ENCODE measurements at regions not wholly inside any gene's neighbourhood (a gene's known extent, or its start where the extent isn't known, plus 50 kb on each side); places are given as distances from the start of the nearest gene placed in this dataset.

DNA sequence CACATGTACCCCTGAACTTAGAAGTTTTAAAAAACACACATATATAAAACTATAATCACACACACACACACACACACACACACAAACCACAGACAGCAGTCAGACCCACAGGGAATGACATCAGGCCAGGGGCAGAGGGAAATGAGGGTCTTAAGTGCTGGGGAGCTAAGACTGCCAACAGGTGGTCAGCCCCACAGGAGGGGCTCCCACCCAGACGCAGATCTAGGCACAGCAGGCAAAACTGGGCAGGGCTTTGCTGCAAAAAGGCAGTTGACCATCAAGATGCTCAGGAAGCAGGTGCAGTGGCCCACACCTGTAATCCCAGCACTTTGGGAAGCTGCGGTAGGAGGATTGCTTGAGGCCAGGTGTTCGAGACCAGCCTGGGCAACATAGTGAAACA, 121.0 kb upstream of the LSM14A start:
- no peak for DNase-seq (ENCODE audit: low read depth)
- H3K4me3 ChIP-seq (ENCODE audit: low read length): no peak overlapping the region
- TF ChIP-seq, protein P1, sequence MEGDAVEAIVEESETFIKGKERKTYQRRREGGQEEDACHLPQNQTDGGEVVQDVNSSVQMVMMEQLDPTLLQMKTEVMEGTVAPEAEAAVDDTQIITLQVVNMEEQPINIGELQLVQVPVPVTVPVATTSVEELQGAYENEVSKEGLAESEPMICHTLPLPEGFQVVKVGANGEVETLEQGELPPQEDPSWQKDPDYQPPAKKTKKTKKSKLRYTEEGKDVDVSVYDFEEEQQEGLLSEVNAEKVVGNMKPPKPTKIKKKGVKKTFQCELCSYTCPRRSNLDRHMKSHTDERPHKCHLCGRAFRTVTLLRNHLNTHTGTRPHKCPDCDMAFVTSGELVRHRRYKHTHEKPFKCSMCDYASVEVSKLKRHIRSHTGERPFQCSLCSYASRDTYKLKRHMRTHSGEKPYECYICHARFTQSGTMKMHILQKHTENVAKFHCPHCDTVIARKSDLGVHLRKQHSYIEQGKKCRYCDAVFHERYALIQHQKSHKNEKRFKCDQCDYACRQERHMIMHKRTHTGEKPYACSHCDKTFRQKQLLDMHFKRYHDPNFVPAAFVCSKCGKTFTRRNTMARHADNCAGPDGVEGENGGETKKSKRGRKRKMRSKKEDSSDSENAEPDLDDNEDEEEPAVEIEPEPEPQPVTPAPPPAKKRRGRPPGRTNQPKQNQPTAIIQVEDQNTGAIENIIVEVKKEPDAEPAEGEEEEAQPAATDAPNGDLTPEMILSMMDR (conservative IDR thresholded peaks at IDR 0.05; ENCODE audit: low read depth, low read length): no peak

DNA sequence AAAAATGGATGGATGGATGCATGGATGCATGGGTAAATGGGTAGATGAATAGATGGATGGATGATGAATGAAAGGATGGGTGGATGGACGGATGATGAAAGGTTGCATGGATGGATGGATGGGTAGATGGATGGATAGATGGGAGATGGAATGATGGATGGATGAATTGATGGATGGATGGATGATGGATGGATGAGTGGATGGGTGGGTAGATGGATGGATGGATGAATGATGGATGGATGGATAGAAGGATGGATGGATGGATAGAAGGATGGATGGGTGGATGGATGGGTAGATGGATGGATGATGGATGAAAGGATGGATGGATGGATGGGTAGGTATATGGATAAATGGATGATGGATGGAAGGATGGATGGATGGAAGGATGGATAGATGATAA, 115.1 kb upstream of the LSM14A start:
- TF ChIP-seq, protein P1 (conservative IDR thresholded peaks at IDR 0.05; ENCODE audit: low read depth, low read length): no peak
- no peak for DNase-seq (ENCODE audit: low read depth)

DNA sequence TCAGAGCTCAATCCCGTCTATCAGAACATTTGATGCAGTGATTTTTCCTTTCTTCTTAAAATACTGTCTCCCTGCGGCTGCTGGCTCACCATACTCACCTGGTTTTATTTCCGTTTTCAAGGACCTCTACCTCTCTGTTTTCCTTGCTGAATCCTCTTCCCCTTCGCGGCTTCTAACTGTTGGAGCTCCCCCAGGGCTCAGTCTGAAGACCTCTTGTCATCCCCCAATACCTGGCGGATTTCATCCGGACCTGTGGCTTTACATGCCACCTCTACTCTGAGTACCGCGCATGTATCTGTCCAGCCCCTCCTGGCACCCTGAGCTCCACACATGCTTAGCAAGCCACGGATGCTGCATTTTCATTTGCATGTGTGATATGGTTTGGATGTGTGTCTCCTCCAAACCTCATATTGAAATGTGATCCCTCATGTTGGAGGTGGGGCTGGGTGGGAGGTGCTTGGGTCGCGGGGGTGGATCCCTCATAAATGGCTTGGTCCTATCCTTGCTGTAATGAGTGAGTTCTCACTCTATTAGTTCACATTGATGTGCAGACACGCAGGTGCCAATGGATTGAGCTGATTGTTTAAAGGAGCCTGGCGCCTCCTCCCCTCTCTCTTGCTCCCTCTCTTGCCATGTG, 106.2 kb upstream of the LSM14A start:
- no peak overlapping the region for H3K4me3 ChIP-seq (ENCODE audit: low read length)
- TF ChIP-seq, protein P1 (conservative IDR thresholded peaks at IDR 0.05; ENCODE audit: low read depth, low read length): no peak
- no peak for DNase-seq (ENCODE audit: low read depth)

More for the DNA sequence above, 115.1 kb upstream of the LSM14A start:
- no peak overlapping the region for H3K4me3 ChIP-seq (ENCODE audit: low read length)

DNA sequence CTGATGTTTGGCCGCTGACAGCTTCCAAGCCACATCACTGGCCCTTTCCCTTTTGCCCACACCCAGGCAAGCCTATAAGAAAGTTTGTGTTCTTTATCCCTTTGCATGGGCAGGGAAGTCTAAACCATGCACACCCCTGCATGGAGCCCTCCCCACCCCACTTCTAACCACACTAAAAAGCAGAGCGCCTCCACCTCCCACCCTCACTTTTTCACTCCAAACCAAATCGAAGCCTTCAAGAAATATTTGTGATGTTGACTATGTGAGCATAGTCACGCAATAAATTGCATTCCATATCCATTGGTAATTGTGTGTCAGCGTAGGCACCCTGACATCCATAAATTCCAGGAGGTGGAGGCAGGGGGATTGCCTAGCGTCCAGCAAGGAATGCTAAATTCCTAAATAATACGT, 104.4 kb upstream of the LSM14A start:
- TF ChIP-seq, protein P1 (conservative IDR thresholded peaks at IDR 0.05; ENCODE audit: low read depth, low read length): no peak

DNA sequence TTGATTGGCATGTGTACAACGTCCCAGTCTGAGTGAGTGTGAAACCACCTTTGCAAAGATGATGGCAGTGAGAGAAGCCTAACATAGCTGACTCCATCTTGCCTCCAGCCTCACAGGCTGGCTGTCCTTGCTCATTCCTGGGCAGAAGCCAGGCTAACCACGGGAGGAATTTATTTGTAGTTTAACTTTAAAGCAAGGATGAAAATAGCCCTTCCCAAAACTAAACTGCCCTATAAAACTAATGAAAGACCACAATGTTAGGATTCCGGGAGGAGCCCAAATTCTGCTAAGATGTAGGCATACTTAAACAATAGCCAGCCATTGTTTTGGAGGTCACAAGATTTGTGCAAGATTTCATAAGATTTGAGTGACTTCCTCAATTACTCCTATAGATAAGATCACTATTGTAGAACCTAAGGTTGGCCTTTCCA, 96.6 kb upstream of the LSM14A start:
- no peak overlapping the region for H3K4me3 ChIP-seq (ENCODE audit: low read length)
- TF ChIP-seq, protein P1 (conservative IDR thresholded peaks at IDR 0.05; ENCODE audit: low read depth, low read length): no peak
- no peak for DNase-seq (ENCODE audit: low read depth)

More for the DNA sequence above, 104.4 kb upstream of the LSM14A start:
- no peak overlapping the region for H3K4me3 ChIP-seq (ENCODE audit: low read length)
- DNase-seq (ENCODE audit: low read depth): no peak

DNA sequence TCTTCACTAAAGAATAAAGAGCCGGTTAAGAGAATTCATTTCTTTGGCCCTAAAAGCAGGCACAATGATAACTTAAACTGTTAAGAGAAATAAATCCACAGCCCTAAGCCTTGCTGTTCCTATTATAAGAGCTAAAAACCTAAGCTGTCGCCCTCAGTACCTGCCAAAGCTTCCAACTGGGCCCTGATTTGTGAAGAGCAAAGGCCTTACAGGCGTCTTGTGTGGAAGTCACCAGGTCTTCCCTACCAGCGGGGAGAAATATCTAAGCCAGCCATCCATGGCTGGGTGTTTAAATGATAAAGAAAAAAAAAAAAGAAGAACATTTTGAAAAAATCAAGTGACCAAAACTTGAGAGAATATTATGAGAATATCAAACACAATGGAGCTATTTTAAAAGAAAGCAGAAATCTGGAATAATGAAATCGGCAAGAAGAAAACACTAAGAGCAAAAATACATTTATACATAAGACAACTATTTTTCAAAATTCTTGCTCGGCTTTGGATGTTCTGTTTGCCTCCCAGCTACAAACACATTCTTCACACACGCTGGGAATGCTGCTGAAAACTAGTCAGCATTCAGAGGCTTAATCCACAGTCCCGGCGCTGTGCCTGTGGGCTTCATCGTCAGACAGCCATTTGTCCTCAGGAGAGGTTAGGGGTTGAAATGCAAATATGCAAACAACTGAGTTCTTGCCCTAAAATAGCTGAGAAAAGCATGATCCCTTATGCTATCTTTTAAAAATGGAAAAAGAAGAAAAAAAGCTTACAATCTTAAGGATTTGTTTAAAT, 89.8 kb upstream of the LSM14A start:
- TF ChIP-seq, protein P1 (conservative IDR thresholded peaks at IDR 0.05; ENCODE audit: low read depth, low read length): no peak

More for the DNA sequence above, 89.8 kb upstream of the LSM14A start:
- DNase-seq (ENCODE audit: low read depth): no peak
- H3K4me3 ChIP-seq (ENCODE audit: low read length): no peak overlapping the region
